ENCODE measurements at regions not wholly inside any gene's neighbourhood (a gene's known extent, or its start where the extent isn't known, plus 50 kb on each side); places are given as distances from the start of the nearest gene placed in this dataset.

- TF ChIP-seq POLR2A (IDR thresholded peaks at IDR 0.05): no peak
- TF ChIP-seq CTCF (IDR thresholded peaks at IDR 0.05): no peak
Measured at GRCh38 chr2:8309131-8309530, 372.7 kb upstream of the ID2 start.
